Stimulated activated CD4-positive, alpha-beta T cell treated with anti-CD3 and anti-CD28 coated beads, Interleukin-1b, Interleukin-23, amount 100 ng/mL, for 1 hour (primary cell): ENCODE measurements at regions not wholly inside any gene's neighbourhood (a gene's known extent, or its start where the extent isn't known, plus 50 kb on each side); places are given as distances from the start of the nearest gene placed in this dataset.

Source experiments
- DNase-seq, 2 donors: peaks; one replicate each; pipeline ENCODE4 v3.0.0-alpha.2; 2020; ENCODE audit warnings: low read depth in 2 of 2

- DNase-seq = no peak
These were observed 492.4 kb downstream of the SHISA9 start for GRCh38 chr16:13393816-13394215.

- no peak for DNase-seq
These were observed 493.1 kb downstream of the SHISA9 start for GRCh38 chr16:13394488-13394887.

- no peak for DNase-seq
These were observed 495.7 kb downstream of the SHISA9 start for GRCh38 chr16:13397126-13397525.

- no peak for DNase-seq
These were observed 500.2 kb downstream of the SHISA9 start for GRCh38 chr16:13401641-13402040.

- DNase-seq = no peak
These were observed 501.2 kb downstream of the SHISA9 start for GRCh38 chr16:13402601-13403000.

GRCh38 chr16:13403326-13403725 lies 501.9 kb downstream of the SHISA9 start:
- no peak for DNase-seq

- DNase-seq = no peak
These were observed 505.8 kb upstream of the ERCC4 start for GRCh38 chr16:13414154-13414553.

- DNase-seq = no peak
These were observed 500.4 kb upstream of the ERCC4 start for GRCh38 chr16:13419589-13419988.

- no peak for DNase-seq
These were observed 498.2 kb upstream of the ERCC4 start for GRCh38 chr16:13421726-13422125.

GRCh38 chr16:13425836-13426235 lies 494.1 kb upstream of the ERCC4 start:
- DNase-seq = no peak

GRCh38 chr16:13426269-13426668 lies 493.7 kb upstream of the ERCC4 start:
- no peak for DNase-seq

- DNase-seq = no peak
These were observed 493.2 kb upstream of the ERCC4 start for GRCh38 chr16:13426736-13427135.

GRCh38 chr16:13427943-13428342 lies 492.0 kb upstream of the ERCC4 start:
- no peak for DNase-seq

GRCh38 chr16:13429416-13429815 lies 490.5 kb upstream of the ERCC4 start:
- DNase-seq = no peak

GRCh38 chr16:13435415-13435814 lies 484.5 kb upstream of the ERCC4 start:
- DNase-seq = no peak

- DNase-seq = no peak
These were observed 484.0 kb upstream of the ERCC4 start for GRCh38 chr16:13435873-13436474.

GRCh38 chr16:13436641-13437412 lies 483.1 kb upstream of the ERCC4 start:
- no peak for DNase-seq

- DNase-seq = no peak
These were observed 482.6 kb upstream of the ERCC4 start for GRCh38 chr16:13437413-13437795.

GRCh38 chr16:13438064-13438463 lies 481.9 kb upstream of the ERCC4 start:
- no peak for DNase-seq

- no peak for DNase-seq
These were observed 480.2 kb upstream of the ERCC4 start for GRCh38 chr16:13439766-13440165.

- no peak for DNase-seq
These were observed 478.3 kb upstream of the ERCC4 start for GRCh38 chr16:13441675-13442074.

GRCh38 chr16:13448346-13448745 lies 471.6 kb upstream of the ERCC4 start:
- no peak for DNase-seq

- DNase-seq = no peak
These were observed 466.6 kb upstream of the ERCC4 start for GRCh38 chr16:13453325-13453724.
